Ovary (tissue), 7 donors: ENCODE measurements at regions not wholly inside any gene's neighbourhood (a gene's known extent, or its start where the extent isn't known, plus 50 kb on each side); places are given as distances from the start of the nearest gene placed in this dataset.

Experiments
- DNase-seq, 5 donors: peaks; one replicate each; pipeline ENCODE4 v3.0.0-alpha.2; 2019 to 2020
- H3K27ac ChIP-seq, 2 donors: fragments of 200-600 bp; one replicate each; pipeline versions ENCODE4 v1.5.1 to v1.8.0; 2019 to 2022
- H3K27me3 ChIP-seq: fragments of 200-600 bp; one replicate; pipeline ENCODE4 v1.8.0; 2022
- H3K36me3 ChIP-seq: fragments of 200-600 bp; sonication (generic); one replicate; pipeline ENCODE4 v1.5.1; 2019
- H3K4me1 ChIP-seq: one replicate; pipeline ENCODE4 v1.8.1; 2013; ENCODE audit warnings: mild to moderate bottlenecking, moderate library complexity; ENCODE audit not compliant: insufficient read depth
- H3K4me3 ChIP-seq: fragments of 200-600 bp; sonication (generic); one replicate; pipeline ENCODE4 v1.5.1; 2017
- H3K9me3 ChIP-seq, 2 donors: fragments of 200-600 bp in 1 of 2; sonication (generic) in 1 of 2; one replicate each; pipeline versions ENCODE4 v1.5.1 to v1.8.1; 2013 to 2019; ENCODE audit warnings: mild to moderate bottlenecking in 1 of 2, moderate library complexity in 1 of 2
- EP300 ChIP-seq: sonication (generic); formaldehyde crosslinking; IDR thresholded peaks from one replicate; pipeline ENCODE4 v1.6.1; 2017; ENCODE audit warnings: antibody characterized with exemption
- POLR2A ChIP-seq: fragments of 450-650 bp; IDR thresholded peaks from one replicate; pipeline ENCODE4 v1.6.1; 2017; ENCODE audit warnings: antibody characterized with exemption, mild to moderate bottlenecking, moderate library complexity
- WGBS, 3 donors: extraction: QIAGEN DNeasy Blood & Tissue Kit in 1 of 3; methylation state at CpG; one replicate each; pipeline versions ENCODE4 v1.1.5 to v1.1.7; 2013 to 2017; 5-methylcytosine and 5-hydroxymethylcytosine counted together
- intact Hi-C, 4 donors: fragments of 100-400 bp; cut with DNase I; formaldehyde crosslinking; loops; one replicate each; pipeline versions ENCODE4 v1.11.0 to v1.15.1; 2022 to 2023
- TF ChIP-seq, protein P1 (sequence below), 3 donors: fragments of 450-650 bp in 2 of 3; fragments of 200-600 bp in 1 of 3; IDR thresholded peaks; one replicate each; pipeline versions ENCODE4 v1.5.1 to v1.8.0; 2016 to 2022; ENCODE audit warnings: antibody characterized with exemption in 3 of 3, mild to moderate bottlenecking in 1 of 3
- donor health status: DM: no; HTN: no; CAD: no; lungs with moderate emphysema.
- donor health status: DM: no; HTN: no; CAD: no.
- donor health status: Bipolar disorder and iron deficiency.
- donor health status: DM: no; HTN: no; CAD: no.
- donor health status: DM: yes; HTN: yes; CAD: no.

GRCh38 chr6:167660424-167660823 is 166.3 kb upstream of the AFDN start:
- H3K36me3 ChIP-seq: no peaks in the 10 kb centered on the region
- intact Hi-C loops: no loop called here
- 12 to 20% (median 12%) methylated on average over 4 of the region's 4 CpGs for WGBS, 3 donors
- TF ChIP-seq EP300 (no peak), POLR2A (no peak)
- TF ChIP-seq, protein P1, sequence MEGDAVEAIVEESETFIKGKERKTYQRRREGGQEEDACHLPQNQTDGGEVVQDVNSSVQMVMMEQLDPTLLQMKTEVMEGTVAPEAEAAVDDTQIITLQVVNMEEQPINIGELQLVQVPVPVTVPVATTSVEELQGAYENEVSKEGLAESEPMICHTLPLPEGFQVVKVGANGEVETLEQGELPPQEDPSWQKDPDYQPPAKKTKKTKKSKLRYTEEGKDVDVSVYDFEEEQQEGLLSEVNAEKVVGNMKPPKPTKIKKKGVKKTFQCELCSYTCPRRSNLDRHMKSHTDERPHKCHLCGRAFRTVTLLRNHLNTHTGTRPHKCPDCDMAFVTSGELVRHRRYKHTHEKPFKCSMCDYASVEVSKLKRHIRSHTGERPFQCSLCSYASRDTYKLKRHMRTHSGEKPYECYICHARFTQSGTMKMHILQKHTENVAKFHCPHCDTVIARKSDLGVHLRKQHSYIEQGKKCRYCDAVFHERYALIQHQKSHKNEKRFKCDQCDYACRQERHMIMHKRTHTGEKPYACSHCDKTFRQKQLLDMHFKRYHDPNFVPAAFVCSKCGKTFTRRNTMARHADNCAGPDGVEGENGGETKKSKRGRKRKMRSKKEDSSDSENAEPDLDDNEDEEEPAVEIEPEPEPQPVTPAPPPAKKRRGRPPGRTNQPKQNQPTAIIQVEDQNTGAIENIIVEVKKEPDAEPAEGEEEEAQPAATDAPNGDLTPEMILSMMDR (IDR thresholded peaks at IDR 0.05): no peak
- H3K27ac ChIP-seq: no peak overlapping the region
- H3K27me3 ChIP-seq: no peaks in the 10 kb centered on the region
- DNase-seq: no peak
- H3K4me3 ChIP-seq: no peak overlapping the region
- peaks cover 4% of the 10 kb centered on the region for H3K4me1 ChIP-seq
- H3K9me3 ChIP-seq: no peaks in the 10 kb centered on the region

DNA sequence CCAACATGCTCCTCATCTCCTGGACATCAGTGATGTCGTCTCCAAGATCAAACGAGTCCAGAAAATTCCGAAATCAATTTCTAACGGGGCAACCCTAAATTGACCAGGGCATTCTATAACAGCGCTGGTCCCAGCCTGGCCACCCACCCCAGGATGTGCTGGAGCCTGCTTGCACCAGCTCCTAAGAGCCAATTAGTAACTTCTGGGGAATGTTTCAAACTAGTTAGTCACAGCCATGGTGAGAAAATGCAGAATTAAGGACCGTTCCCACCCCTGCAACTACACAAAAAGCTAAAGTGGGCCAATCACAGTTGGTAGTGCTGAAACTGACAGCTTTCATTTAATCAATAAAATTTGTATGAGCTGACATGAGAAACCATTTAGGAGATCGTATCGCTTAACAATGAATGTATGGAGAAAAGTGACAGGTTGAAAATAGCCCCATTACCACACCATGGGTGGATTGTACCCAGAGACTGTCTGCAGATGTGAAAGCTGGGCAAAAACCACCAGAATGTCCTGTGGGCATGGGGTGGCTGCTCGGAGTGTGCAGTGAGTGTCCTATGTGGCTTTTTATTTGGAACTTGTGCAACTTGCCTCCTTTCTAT is 165.7 kb upstream of the AFDN start:
- WGBS, 3 donors: 38 to 50% (median 49%) methylated on average over 9 of the region's 9 CpGs
- intact Hi-C loops: no loop called here
- no peak for TF ChIP-seq EP300
- TF ChIP-seq, protein P1 (IDR thresholded peaks at IDR 0.05): no peak
- TF ChIP-seq POLR2A: no peak
- no peak for DNase-seq
- H3K4me1 ChIP-seq: peaks cover 4% of the 10 kb centered on the region
- H3K27ac ChIP-seq: no peak overlapping the region
- no peaks in the 10 kb centered on the region for H3K9me3 ChIP-seq
- H3K27me3 ChIP-seq: no peaks in the 10 kb centered on the region
- H3K36me3 ChIP-seq: no peaks in the 10 kb centered on the region
- no peak overlapping the region for H3K4me3 ChIP-seq

DNA sequence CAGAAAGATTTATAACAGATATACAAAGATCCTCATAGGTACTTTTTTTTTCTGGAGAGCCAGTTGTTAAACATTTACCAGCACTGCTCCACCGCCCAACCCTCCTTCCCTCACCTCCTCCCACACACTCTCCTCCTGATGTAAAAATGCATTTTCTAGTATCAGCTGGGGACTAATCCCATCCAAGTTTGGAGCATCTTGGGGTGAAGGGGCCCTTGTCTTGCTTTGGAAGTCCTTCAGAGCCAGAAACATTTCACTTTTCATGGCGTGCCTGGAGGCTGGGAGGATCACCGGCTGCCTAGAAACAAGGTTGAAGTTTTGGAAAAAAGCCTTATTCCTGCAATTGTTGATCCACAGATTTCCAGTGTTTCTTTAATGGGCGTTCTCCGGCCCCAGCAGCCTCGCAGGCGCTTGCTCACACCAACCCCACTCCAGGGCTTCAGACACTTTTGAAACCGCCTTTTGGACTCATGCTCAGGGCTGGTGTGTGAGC is 165.1 kb upstream of the AFDN start:
- intact Hi-C loops: no loop called here
- no peak overlapping the region for H3K4me3 ChIP-seq
- no peaks in the 10 kb centered on the region for H3K9me3 ChIP-seq
- H3K27ac ChIP-seq: no peak overlapping the region
- peak in 1 of 5 donors; percentile 49 for DNase-seq
- H3K4me1 ChIP-seq: peaks cover 4% of the 10 kb centered on the region
- no peaks in the 10 kb centered on the region for H3K36me3 ChIP-seq
- no peak for TF ChIP-seq EP300
- TF ChIP-seq POLR2A: no peak
- TF ChIP-seq, protein P1 (IDR thresholded peaks at IDR 0.05): no peak
- no peaks in the 10 kb centered on the region for H3K27me3 ChIP-seq
- WGBS, 3 donors: 9 to 15% (median 14%) methylated on average over 8 of the region's 8 CpGs

DNA sequence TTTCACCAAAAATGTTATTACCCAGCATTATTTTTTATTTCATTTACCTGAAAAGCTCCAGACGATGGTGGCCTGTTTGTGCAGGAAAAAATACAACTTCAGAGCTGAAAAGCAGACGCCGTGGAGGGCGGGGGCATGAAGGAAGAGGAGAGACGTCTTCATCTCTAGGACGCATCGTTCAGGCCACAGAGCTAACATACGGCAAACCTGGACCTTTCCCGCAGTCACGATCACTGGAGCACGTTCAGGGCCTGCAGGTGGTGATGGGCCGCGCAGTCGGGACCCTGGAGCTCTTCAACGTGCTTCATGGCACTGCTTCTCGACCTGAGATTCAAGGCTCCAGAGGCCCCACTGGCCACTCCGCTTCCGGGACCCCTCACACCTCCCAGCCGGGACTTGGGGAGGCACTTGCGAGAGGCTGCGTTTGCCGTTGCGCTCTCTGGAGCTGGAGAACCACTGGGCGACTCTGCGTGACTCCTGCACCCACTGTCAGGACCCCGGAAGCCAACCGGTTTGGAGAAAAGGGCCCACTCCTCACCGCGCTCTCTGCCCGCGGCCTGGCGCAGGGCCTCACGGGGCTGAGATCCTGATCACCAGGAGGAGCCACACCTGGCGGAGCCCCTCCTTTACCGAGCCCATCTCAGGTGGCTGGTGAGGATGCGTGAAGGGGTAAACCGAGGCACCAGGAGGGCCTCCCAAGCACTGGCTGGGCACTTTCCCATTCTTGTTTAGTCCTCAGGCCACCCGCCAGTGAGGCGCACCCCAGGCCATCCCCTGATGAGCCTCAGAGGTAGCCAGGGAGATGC is 164.4 kb upstream of the AFDN start:
- DNase-seq: no peak
- intact Hi-C loops: no loop called here
- Histone ChIP-seq H3K4me3 (no peak overlapping the region), H3K9me3 (no peaks in the 10 kb centered on the region), H3K4me1 (peaks cover 4% of the 10 kb centered on the region), H3K27me3 (no peaks in the 10 kb centered on the region), H3K36me3 (no peaks in the 10 kb centered on the region), H3K27ac (no peak overlapping the region)
- WGBS, 3 donors: 83 to 89% (median 86%) methylated on average over 39 of the region's 39 CpGs
- TF ChIP-seq EP300 (no peak), POLR2A (no peak)
- TF ChIP-seq, protein P1 (IDR thresholded peaks at IDR 0.05): no peak
